Hematopoietic multipotent progenitor cell treated with erythropoietin and hydrocortisone succinate and interleukin-3 and kit ligand, for 4 days (in vitro differentiated cells): ENCODE measurements at regions not wholly inside any gene's neighbourhood (a gene's known extent, or its start where the extent isn't known, plus 50 kb on each side); places are given as distances from the start of the nearest gene placed in this dataset.

Experiments used
- DNase-seq: peaks from one replicate; pipeline ENCODE4 v3.0.0-alpha.2; 2015

DNA sequence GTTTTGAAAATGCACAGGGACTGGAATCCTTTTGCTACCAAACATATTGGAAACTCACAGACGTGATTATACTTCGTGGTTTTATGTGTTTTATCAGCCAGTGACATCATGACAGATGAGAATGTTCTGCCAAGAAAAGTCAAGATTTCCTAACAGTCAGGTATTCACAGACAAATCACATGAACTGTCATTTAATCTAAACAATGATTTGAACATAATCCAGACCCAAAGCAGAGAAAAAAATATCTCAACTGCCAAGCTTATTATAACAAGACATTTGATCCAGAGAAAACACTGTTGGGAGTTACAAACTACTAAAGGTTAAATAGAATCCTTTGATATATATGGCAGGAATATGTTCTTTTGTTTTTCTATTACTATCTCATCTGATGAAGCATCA is 635.9 kb upstream of the FRG1 start:
- no peak for DNase-seq

DNA sequence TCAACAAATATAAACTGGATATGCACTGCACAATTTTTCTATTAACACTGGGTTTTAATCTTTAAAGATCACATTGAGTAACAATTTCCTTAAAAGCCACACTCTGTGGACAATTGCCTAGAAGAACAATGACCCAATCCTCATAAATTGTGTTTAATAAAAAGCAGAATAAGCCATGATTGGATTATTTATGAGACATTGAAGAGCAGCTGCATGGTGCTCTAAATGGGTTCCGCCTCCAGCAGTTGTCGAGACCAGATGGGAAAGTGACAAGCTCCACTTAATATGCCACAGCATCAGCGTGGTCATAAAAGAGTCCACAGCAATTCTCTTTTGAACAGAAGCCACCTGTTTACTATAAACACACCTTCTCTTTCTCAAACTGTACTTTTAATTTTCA is 635.2 kb upstream of the FRG1 start:
- DNase-seq: peak; percentile 2

DNA sequence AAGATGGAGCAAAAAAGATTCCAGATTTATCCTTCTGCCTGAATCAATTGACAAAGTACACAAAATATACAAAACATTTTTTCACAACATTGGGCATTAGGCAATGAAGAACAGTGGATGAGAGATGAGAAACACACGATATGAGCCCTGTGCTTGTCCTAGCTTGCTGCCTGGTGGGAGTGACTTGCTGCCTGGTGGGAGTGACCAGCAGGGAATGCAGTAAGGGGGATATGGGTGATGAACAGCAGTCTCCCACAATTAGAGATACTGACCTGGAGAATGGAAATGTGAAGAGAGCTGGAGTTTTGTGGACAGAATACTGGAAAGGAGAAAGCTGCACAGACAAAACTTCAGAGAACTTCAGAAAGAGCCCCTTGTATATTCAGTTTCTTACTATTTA is 629.4 kb upstream of the FRG1 start:
- no peak for DNase-seq

DNA sequence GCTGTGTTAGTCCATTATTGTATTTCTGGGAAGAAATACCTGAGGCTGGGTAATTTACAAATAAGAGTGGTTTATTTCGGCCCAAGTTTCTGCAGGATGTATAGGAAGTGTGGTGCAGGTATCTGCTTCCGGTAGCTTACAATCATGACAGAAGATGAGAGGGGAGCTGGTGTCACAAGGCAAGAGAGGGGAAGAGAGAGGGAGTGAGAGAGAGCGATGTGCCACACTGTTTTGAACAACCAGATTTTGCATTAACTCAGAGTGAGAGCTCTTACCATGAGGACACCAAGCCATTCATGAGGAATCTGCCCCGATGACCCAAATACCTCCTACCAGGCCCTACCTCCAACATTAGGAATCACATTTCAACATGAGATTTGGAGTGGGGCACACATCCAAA is 627.6 kb upstream of the FRG1 start:
- DNase-seq: no peak

DNA sequence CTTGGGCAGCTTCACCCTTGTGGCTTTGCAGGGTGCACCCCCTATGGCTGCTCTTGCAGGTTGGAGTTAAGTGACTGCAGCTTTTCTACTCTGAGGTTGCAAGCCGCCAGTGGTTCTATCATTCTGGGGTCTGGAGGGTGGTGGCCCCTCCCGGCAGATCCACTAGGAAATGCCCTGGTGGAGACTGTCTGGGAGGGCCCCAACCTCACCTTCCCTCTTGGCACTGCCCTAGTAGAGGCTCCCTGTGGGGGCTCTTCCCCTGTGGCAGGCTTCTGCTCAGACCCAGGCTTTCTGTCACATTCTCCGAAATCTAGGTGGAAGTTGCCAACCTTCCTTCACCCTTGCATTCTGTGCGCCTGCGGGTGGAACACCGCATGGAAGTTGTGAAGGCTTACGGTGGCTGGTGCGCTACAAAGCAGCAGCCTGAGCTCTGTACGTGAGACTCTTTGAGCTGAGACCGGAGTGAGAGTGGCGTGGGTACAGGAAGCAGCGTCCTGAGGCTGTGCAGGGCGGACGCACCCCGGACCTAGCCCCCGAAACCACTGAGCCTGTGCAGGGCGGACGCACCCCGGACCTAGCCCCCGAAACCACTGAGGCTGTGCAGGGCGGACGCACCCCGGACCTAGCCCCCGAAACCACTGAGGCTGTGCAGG is 626.7 kb upstream of the FRG1 start:
- DNase-seq: no peak

DNA sequence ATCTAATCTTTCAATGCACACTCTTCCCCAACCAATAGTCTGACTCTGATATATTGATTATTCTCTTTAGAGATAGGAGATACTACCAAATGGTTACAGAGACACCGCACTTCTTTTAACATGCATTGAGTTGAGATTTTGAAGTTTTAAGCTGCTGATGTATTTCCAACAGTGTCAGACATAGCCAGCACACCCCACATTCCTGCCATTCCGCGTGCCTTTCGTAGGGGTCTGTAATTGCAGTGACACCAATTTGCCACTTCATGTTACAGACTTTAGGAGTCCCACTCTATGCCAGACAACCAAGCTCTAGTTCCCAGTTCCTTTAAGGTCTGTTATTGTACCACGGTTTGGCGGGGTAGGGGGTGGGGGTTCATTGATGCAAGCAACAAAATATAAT is 618.2 kb upstream of the FRG1 start:
- DNase-seq: no peak

DNA sequence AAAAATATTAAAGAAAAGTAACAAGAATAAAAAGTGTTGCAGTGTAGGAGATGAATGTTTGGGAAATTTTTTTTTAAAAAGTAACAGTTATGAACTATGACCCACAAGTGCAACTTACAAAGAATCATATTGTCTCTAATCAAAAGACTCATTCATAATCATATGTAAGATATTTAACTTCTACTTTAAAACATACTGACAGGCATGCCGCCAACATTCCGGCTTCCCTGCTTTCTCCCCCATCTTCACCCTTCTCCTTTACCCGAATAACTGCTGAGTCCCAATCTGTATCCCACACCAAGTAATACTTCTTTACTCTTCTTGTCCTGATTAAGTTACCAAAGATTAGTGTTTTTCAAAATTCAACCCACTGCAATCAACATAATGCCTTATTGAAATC is 598.8 kb upstream of the FRG1 start:
- no peak for DNase-seq

DNA sequence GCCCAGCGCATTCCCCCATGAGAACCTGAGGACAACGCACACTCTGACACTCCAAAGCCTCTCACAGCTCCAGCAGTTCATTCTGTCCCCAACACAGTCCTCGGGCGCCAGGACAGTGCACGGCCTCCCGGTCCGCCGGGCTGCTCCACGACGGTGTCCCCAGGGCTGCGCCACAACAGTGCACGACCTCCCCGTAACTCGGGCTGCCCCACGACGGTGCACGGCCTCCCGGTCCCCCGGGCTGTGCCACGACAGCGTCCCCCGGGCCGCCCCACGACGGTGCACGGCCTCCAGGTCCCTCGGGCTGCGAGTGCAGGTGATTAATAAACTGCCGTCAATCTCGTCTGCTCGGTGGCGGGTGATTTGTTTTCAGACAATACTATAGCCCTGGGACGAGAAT is 585.1 kb upstream of the FRG1 start:
- DNase-seq: no peak

DNA sequence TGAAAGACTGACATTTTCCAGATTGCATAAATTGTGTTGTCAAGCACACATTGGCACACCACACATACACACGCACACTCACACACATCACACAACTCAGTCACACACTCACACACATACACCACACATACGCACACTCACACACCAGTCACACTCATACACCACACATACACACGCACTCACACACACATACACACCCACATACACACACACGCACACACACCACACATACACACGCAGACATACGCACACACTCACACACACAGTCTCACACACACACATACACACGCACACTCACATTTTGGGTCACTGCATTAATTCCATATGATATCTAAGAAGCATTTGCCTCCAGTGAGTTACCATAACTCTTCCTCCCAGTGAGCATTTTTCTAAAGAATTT is 578.3 kb upstream of the FRG1 start:
- DNase-seq: no peak

DNA sequence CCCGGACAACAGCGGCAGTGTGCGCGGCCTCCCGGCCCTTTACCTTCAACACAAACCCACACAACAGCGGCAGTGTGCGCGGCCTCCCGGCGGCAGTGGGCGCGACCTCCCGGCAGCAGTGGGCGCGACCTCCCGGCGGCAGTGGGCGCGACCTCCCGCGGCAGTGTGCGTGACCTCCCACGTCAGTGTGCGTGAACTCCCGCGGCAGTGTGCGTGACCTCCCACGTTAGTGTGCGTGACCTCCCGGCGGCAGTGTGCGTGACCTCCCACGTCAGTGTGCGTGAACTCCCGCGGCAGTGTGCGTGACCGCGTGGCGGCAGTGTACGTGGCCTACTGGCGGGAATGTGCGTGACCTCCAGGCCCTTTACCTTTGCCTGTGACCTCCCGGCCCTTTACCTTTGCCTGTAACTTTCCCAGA is 576.6 kb upstream of the FRG1 start:
- no peak for DNase-seq

DNA sequence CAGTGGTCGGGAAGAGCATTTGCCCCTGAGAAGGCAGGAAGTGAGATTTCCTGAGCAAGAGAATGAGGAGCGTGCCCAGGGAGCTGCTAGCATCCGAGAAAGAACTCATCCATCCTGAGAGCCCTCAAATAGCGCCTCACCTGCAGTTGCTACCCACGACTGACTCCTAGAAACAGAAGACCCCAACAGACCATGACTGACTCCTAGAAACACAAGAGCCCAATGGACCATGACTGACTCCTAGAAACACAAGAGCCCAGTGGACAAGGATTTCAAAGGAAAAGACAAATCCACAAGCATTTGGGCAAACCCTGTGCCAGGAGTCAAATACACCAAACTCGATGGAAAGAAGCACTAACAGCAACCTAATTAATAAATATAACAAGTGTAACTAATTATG is 575.2 kb upstream of the FRG1 start:
- no peak for DNase-seq

DNA sequence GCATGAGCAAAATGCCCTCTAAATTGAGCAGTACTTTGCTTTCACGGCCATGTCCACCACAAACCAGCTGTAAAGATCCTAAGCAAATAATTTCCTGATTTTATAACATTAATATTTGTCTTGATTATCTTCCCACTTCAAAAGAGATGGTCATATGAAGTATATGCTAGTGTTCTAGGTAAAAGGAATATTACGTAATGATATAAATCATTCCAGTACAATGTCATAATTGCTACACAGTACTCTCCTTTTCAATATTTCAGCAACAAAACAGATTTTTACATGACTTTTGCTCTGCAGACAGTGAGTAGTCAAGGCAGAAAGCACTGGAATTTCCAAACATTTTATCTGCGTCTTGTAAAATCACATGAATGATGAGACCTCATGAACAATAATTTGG is 572.8 kb upstream of the FRG1 start:
- no peak for DNase-seq

DNA sequence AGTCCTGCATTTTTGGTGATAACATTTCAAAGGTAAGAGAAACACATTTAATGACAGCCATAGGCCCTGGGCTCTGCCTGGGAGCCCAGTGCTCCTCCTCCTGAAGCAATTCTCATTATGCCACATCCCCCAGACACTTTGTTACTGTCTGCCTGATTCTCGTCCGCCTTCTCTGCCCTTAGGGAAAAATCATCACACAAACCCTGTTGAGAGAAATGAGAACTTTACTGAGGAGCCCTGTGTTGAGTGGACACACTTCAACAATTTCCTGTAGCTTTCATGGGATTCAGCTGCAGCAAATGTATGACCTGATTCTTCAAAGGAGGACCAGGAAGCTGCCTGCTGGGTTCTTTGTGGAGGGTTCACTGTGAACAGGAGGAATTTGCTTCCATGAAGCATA is 566.5 kb upstream of the FRG1 start:
- DNase-seq: no peak

DNA sequence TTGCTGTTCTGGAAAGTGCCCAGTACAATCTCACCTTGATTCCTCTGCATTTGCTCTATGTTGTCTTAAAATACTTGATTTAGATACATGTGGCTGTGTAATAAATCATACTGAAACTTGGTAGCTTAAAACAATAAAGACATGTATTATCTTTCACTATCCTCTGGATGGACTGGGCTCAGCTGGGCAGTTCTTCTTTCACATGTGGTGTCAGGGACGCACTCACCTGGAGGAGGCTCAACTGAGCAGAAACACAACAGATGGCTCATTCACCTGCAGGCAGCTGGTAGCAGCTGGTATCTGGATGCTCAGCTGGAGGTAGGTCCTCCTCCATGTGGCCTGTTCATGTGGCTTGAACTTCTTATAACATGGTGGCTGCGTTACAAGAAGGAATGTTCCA is 563.8 kb upstream of the FRG1 start:
- no peak for DNase-seq

DNA sequence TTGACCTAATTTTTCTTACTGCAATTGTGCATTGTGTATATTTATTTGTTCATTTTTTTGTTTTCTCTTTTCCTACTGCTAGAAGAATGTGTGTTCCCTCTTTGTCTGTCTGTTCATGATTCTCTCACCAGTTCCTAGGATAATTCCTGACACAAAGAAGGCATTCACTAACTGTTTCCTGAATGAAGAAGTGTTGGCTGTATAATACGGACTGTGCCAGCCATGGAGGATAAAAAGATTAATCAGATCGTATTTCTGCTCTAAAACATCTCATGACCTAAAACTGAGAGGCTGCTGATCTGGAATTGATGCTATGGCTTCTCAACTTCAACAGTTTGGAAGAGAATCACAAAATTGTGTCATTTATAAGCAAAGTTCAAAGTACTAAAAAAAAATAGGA is 563.1 kb upstream of the FRG1 start:
- DNase-seq: no peak

DNA sequence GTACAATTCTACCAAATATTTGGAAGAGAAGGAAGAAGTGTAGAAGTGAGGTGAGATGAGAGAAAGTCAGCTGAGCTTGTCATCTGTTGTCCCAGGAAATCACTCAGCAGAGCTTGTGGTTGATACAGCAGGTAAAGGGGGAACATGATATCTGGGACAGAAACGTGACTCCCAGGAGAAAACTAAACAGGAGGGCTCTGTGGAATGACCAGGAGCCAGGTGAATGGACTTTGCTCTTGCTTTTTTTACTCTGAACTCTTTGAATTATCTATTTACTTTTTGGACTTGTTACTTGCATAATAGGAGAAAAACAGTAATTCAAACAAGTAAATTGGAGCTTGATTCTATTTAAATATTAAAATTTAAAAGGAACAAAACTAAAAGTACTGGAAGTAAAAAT is 555.6 kb upstream of the FRG1 start:
- no peak for DNase-seq

DNA sequence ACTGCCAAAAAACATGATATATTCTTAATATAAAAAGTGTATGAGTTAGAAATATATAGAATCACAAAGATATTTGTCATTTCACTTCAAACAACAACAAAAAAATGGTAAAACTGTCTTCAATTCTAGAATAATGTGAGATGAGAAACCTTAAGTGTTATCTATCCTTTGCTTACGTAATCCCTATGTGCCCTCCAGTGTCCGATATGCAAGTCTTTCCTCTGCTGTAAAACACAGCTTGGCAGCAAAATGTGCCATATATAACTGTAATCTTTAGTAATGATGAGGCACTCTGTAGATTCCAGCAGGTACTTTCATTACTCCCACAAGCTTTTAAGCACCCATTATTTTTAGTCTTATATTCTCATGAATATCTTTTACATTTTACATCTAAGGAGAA is 555.1 kb upstream of the FRG1 start:
- no peak for DNase-seq

DNA sequence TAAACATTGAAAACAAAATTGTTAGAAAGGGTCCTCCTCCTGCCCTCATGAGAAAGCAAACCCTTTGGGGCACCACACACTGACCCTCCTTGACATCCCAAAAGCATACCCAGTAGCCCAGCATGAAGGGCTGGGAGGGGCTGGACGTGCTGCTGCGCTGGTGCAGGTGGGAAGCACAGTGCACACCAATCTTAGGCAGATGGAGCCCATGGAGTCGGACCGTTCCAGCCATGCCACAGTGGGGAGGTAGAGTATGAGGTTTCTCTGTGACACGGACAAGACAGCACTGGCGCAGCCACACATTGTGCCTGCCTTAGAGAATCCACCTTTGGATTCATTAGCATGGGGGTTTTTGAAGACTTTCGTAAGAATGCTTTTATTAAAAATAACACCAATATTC is 544.2 kb upstream of the FRG1 start:
- DNase-seq: no peak

DNA sequence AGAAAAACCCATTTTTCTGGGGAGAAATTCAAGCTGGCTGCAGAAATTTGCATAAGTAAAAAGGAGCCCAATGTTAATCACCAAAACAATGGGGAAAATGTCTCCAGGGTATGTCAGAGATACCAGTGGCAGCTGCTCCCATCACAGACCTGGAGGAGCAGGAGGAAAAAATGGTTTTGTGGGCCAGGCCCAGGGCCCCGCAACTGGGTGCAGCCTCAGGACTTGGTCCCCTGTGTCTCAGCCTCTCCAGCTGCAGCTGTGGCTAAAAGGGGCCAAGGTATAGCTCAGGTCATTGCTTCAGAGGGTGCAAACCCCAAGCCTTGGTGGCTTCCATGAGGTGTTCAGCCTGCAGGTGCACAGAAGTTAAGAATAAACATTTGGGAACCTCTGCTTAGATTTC is 536.4 kb upstream of the FRG1 start:
- no peak for DNase-seq

DNA sequence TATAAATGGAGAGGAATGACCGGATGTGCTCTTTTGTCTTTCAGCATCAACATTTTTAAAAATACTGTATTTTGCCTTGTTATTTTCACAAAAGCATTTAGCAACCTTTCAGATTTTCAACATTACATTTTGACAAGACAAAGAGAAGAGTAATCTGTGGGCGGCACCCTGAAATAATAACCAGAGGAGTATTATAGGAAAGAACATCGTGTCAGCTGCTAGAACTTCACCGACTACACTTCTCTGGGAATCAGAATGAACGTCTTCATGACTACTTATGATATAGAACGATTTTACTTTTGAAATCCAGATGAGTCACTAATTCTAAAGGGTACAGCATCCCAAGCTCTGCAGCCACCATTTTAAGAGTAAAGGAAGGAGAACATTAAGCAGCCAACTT is 531.5 kb upstream of the FRG1 start:
- no peak for DNase-seq

DNA sequence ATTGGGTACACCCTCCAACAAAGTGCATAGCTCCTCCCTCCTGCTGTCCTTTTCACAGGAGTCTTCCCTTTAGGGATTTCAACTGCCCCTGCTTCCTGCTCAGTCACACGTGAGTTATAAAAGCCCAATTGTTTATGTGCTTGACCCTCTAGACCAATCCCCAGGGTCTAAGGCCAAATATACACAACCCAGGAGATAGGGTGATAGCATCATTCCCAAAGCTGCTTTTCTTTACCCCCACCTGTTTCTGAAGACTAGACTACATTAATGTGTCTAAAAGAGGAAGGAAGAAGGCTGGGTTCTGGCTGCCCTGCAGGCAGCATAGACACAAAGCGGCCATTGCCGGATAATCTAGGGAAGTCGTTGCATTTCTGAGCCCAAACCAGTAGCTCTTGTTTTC is 526.7 kb upstream of the FRG1 start:
- DNase-seq: no peak

DNA sequence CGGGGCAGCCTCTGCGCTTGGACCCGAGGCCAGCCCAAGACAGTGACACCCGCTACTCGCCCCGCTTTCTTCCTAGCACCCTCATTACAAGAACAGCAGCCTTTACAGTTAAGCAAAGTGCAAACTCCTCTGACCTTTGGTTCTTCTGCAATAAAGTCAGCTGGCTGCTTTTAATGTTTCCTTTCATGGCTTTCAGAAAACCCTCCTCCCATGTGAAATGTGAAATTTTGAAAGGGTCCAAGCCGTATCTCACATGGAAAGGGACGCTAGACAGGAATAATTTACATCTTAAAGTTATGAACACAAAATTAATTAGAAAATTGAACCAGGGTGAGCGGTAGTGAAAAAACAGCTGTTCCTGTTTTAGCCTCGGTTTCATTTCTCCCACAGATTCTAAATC is 520.1 kb upstream of the FRG1 start:
- DNase-seq: no peak

DNA sequence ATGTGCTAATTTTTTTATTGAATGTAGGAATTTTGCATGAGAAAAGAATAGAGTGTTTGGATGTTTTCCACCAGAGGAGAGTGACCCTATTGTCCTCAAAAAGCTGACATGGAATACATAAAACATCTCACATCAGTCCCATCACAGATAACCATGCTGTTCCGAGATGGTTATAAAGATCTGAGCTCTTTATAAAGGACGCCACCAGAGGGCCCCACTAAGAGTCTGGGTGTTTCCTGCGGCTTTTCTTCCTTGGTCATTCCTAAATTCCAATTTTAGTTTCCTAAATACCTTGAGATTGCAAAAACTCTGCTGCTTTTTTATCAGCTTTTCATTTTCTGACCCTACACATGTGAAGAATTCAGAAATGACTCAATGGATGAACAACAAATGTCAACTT is 504.5 kb upstream of the FRG1 start:
- peak; percentile 2 for DNase-seq

DNA sequence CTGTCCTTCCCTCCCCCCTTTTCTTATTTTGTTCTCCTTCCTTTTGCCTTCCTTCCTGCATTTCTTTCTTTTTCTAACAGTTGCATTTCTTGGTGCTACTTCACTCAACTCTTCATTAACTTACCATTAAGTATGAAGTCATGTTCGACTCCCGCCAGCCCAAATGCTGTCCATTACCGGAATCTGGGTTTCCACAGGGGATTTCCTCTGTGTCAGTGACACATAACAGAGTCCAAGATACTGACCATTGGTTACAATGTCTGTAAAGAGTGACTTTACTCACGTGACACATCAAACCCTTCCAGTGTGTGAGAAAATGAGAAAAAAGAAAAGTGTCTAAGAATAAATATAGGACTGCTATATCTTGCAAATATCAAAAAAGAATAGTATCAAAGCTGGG is 500.0 kb upstream of the FRG1 start:
- DNase-seq: no peak

DNA sequence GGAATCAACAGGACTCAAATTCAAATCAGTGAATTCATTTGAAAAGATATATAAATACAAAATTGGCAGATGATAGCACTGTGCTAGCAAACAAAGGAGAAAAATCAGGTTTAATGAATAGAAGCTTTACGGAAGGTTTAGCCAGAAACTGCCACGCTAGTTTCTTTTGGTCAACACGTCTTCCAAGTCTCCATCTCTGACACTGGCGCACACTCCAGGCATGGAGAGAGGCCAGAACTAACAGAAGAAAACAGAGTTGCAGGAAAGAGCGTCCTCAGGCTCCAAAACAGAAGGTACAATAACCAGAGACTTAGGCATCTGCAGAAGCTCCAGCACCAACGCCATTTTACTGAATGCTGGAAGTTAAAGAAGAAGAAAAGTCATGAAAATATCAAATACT is 497.3 kb upstream of the FRG1 start:
- no peak for DNase-seq

DNA sequence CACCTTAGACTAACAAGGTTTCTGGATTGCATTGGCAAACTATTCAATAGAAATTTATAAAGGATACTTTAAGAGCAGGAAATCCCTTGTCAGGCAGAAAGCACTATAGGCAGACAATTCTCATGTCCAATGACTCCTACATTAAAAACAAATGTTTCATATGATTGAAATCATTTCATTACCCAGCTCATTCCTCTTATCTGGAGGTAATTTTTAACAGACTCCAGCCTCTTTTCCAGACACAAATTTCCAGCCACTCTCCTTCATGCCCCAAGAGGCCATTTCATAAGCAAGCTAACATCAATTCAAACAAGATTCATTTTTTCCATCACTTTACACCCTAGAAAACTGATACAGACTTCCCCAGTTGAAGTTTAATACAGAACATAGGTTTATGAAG is 495.1 kb upstream of the FRG1 start:
- DNase-seq: no peak
